H1 (cell line): ENCODE measurements at regions not wholly inside any gene's neighbourhood (a gene's known extent, or its start where the extent isn't known, plus 50 kb on each side); places are given as distances from the start of the nearest gene placed in this dataset.

Experiments used
- CTCF ChIA-PET: fragments of 300-600 bp; sonication (Branson Sonifier 250); formaldehyde crosslinking; loops from one replicate; lab custom pipeline; 2021; ENCODE audit not compliant: partially characterized antibody; lab: Charles Lee
- POLR2A ChIA-PET: fragments of 300-600 bp; sonication (Branson Sonifier 250); formaldehyde crosslinking; loops from one replicate; lab custom pipeline; 2021; ENCODE audit warnings: inconsistent platforms; ENCODE audit not compliant: partially characterized antibody; lab: Charles Lee
- DNase-seq, 2 experiments: peaks; one replicate each; pipeline versions ENCODE4 v3.0.0 to v3.0.0-alpha.2; 2010 to 2022; ENCODE audit warnings: low spot score in 2 of 2, low read depth in 1 of 2, mixed read lengths in 1 of 2
- FAIRE-seq: peaks from 2 replicates; lab custom pipeline; 2011; peaks lifted over from hg19 to GRCh38; lab: Jason Lieb, UNC
- H2AFZ ChIP-seq: 2 replicates; pipeline ENCODE4 v1.8.1; 2012; ENCODE audit warnings: low read length, inconsistent platforms
- H2AK5ac ChIP-seq: 2 replicates; pipeline ENCODE4 v1.6.1; 2013; ENCODE audit warnings: low read depth, low read length
- H2BK120ac ChIP-seq: replicated peaks from 2 replicates; pipeline ENCODE3; 2013; ENCODE audit warnings: low read depth, low read length, inconsistent platforms
- H2BK12ac ChIP-seq: 2 replicates; pipeline ENCODE4 v1.6.1; 2013; ENCODE audit warnings: low read depth, low read length
- H2BK15ac ChIP-seq: 2 replicates; pipeline ENCODE4 v1.6.1; 2013; ENCODE audit warnings: low read length
- H2BK20ac ChIP-seq: 2 replicates; pipeline ENCODE4 v1.6.1; 2013; ENCODE audit warnings: low read length
- H2BK5ac ChIP-seq: 2 replicates; pipeline ENCODE4 v1.6.1; 2013; ENCODE audit warnings: low read depth, low read length
- H3K14ac ChIP-seq: 2 replicates; pipeline ENCODE4 v1.6.1; 2013; ENCODE audit warnings: inconsistent platforms; ENCODE audit not compliant: insufficient read length
- H3K18ac ChIP-seq: 2 replicates; pipeline ENCODE4 v1.6.1; 2013; ENCODE audit warnings: low read length; ENCODE audit errors: extremely low read depth
- H3K23ac ChIP-seq: 2 replicates; pipeline ENCODE4 v1.6.1; 2013; ENCODE audit warnings: inconsistent platforms; ENCODE audit not compliant: insufficient read length
- H3K23me2 ChIP-seq: 2 replicates; pipeline ENCODE4 v1.6.1; 2013; ENCODE audit warnings: low read depth, low read length
- H3K27ac ChIP-seq: 2 replicates; pipeline ENCODE4 v1.6.1; 2011; ENCODE audit warnings: low read depth, low read length, inconsistent platforms
- H3K27me3 ChIP-seq, 4 experiments: replicated peaks in 1 of 4; 1 replicate in 1 of 4; 2 replicates in 3 of 4; pipeline versions ENCODE4 v1.6.1 to v1.8.1; 2011 to 2013; ENCODE audit warnings: low read length in 3 of 4, mild to moderate bottlenecking in 3 of 4, inconsistent platforms in 2 of 4, mixed read lengths in 2 of 4, moderate library complexity in 1 of 4; ENCODE audit not compliant: control insufficient read depth in 3 of 4, insufficient read depth in 3 of 4; ENCODE audit errors: extremely low read depth in 1 of 4
- H3K36me3 ChIP-seq, 4 experiments: 2 replicates each; pipeline versions ENCODE4 v1.6.1 to v1.8.1; 2011 to 2013; ENCODE audit warnings: mild to moderate bottlenecking in 4 of 4, low read length in 3 of 4, moderate library complexity in 2 of 4, control low read depth in 1 of 4, inconsistent platforms in 1 of 4; ENCODE audit not compliant: insufficient read depth in 4 of 4, control insufficient read depth in 2 of 4
- H3K4ac ChIP-seq: replicated peaks from 2 replicates; pipeline ENCODE3; 2013; ENCODE audit warnings: low read length, low read depth, mixed read lengths, inconsistent platforms; ENCODE audit not compliant: insufficient read length
- H3K4me1 ChIP-seq, 4 experiments: replicated peaks in 1 of 4; 1 replicate in 1 of 4; 2 replicates in 3 of 4; pipeline versions ENCODE4 v1.6.1 to v1.8.1; 2011 to 2013; ENCODE audit warnings: low read length in 3 of 4, inconsistent platforms in 2 of 4, mixed read lengths in 1 of 4; ENCODE audit not compliant: insufficient read depth in 4 of 4, control insufficient read depth in 3 of 4
- H3K4me2 ChIP-seq, 2 experiments: 2 replicates each; pipeline versions ENCODE4 v1.6.1 to v1.8.1; 2011 to 2013; ENCODE audit warnings: low read depth in 2 of 2, low read length in 2 of 2, control low read depth in 1 of 2, inconsistent platforms in 1 of 2, mild to moderate bottlenecking in 1 of 2; ENCODE audit not compliant: insufficient read depth in 1 of 2
- H3K4me3 ChIP-seq, 4 experiments: fragments of 200-600, 300-600 bp in 1 of 4; sonication (generic), shearing (Covaris generic), sonication (Bioruptor Twin) in 1 of 4; 2 replicates each; pipeline versions ENCODE4 v1.5.1 to v1.8.1; 2011 to 2016; ENCODE audit warnings: low read length in 4 of 4, low read depth in 3 of 4, control low read depth in 2 of 4, inconsistent platforms in 2 of 4, mild to moderate bottlenecking in 2 of 4, mixed read lengths in 1 of 4, moderate library complexity in 1 of 4; ENCODE audit not compliant: insufficient read depth in 2 of 4; ENCODE audit errors: extremely low read depth in 1 of 4
- H3K56ac ChIP-seq: replicated peaks from 2 replicates; pipeline ENCODE3; 2013; ENCODE audit warnings: low read depth, mild to moderate bottlenecking, mixed read lengths, low read length, inconsistent platforms; ENCODE audit not compliant: insufficient read length
- H3K79me1 ChIP-seq: 2 replicates; pipeline ENCODE4 v1.6.1; 2013; ENCODE audit warnings: low read depth, low read length, control low read depth
- H3K79me2 ChIP-seq, 2 experiments: 2 replicates each; pipeline versions ENCODE4 v1.6.1 to v1.8.1; 2012 to 2013; ENCODE audit warnings: low read length in 2 of 2, mild to moderate bottlenecking in 2 of 2, inconsistent platforms in 1 of 2; ENCODE audit not compliant: insufficient read depth in 2 of 2, control insufficient read depth in 1 of 2
- H3K9ac ChIP-seq, 4 experiments: replicated peaks in 1 of 4; 1 replicate in 1 of 4; 2 replicates in 3 of 4; pipeline versions ENCODE4 v1.6.1 to v1.8.1; 2011 to 2013; ENCODE audit warnings: low read depth in 3 of 4, low read length in 3 of 4, control low read depth in 2 of 4, mild to moderate bottlenecking in 2 of 4, moderate library complexity in 2 of 4, inconsistent platforms in 1 of 4; ENCODE audit errors: extremely low read depth in 1 of 4
- H3K9me3 ChIP-seq, 2 experiments: 2 replicates each; pipeline versions ENCODE4 v1.6.1 to v1.8.1; 2012 to 2013; ENCODE audit warnings: mild to moderate bottlenecking in 2 of 2, moderate library complexity in 2 of 2, control low read depth in 1 of 2, inconsistent platforms in 1 of 2, low read depth in 1 of 2, low read length in 1 of 2, mixed read lengths in 1 of 2; ENCODE audit not compliant: insufficient read depth in 2 of 2
- H4K20me1 ChIP-seq, 2 experiments: replicated peaks in 1 of 2; 2 replicates each; pipeline versions ENCODE3 to v1.8.1; 2011 to 2013; ENCODE audit warnings: inconsistent platforms in 2 of 2, low read length in 2 of 2, mild to moderate bottlenecking in 1 of 2; ENCODE audit not compliant: insufficient read depth in 2 of 2, control insufficient read depth in 1 of 2
- H4K5ac ChIP-seq: 2 replicates; pipeline ENCODE4 v1.6.1; 2013; ENCODE audit warnings: low read length, low read depth, mixed read lengths, inconsistent platforms; ENCODE audit not compliant: insufficient read length
- H4K8ac ChIP-seq: 2 replicates; pipeline ENCODE4 v1.8.0; 2013; ENCODE audit warnings: mild to moderate bottlenecking, moderate library complexity, low read length, inconsistent platforms; ENCODE audit not compliant: insufficient read depth; ENCODE audit errors: extremely low read depth
- H4K91ac ChIP-seq: replicated peaks from 2 replicates; pipeline ENCODE3; 2013; ENCODE audit warnings: low read length, mixed read lengths, inconsistent platforms; ENCODE audit not compliant: insufficient read length
- CHD2 ChIP-seq: IDR thresholded peaks from 2 replicates; pipeline ENCODE4 v1.6.1; 2012; ENCODE audit warnings: low read length, improper control_type of control experiment
- CREB1 ChIP-seq: IDR thresholded peaks from 2 replicates; pipeline ENCODE4 v1.6.1; 2012; ENCODE audit warnings: inconsistent platforms
- CTCF ChIP-seq, 3 experiments: IDR thresholded peaks; 1 replicate in 2 of 3; 2 replicates in 1 of 3; pipeline versions ENCODE4 v1.5.1 to v1.6.1; 2011; ENCODE audit warnings: low read length in 3 of 3, mild to moderate bottlenecking in 3 of 3, inconsistent platforms in 2 of 3, low read depth in 1 of 3, moderate library complexity in 1 of 3; ENCODE audit not compliant: insufficient read depth in 1 of 3; ENCODE audit errors: control extremely low read depth in 1 of 3
- JUN ChIP-seq: IDR thresholded peaks from 2 replicates; pipeline ENCODE4 v1.6.1; 2011; ENCODE audit warnings: low read depth, mild to moderate bottlenecking, improper control_type of control experiment, low read length
- RAD21 ChIP-seq, 2 experiments: IDR thresholded peaks in 1 of 2; conservative IDR thresholded peaks in 1 of 2; 2 replicates each; pipeline ENCODE4 v1.6.1; 2011; ENCODE audit warnings: low read depth in 2 of 2, low read length in 2 of 2, improper control_type of control experiment in 1 of 2, inconsistent platforms in 1 of 2, mild to moderate bottlenecking in 1 of 2, moderate library complexity in 1 of 2
- TEAD4 ChIP-seq: IDR thresholded peaks from 2 replicates; pipeline ENCODE4 v1.6.1; 2012; ENCODE audit warnings: low read depth, low read length, inconsistent platforms, mixed read lengths
- WGBS, 2 experiments: shearing (Covaris generic) in 1 of 2; methylation state at CpG; one replicate each; pipeline versions ENCODE4 v1.1.6 to v1.1.7; 2013 to 2015; ENCODE audit warnings: low lambda C conversion rate in 2 of 2, mixed read lengths in 2 of 2, inconsistent platforms in 1 of 2, low coverage in 1 of 2, missing lambda C conversion rate in 1 of 2; ENCODE audit not compliant: insufficient replicate concordance in 2 of 2, insufficient coverage in 1 of 2, insufficient read length in 1 of 2; ENCODE audit errors: extremely low coverage in 1 of 2, missing lambda C conversion rate in 1 of 2; 5-methylcytosine and 5-hydroxymethylcytosine counted together
- TF ChIP-seq, protein P1 (sequence below): IDR thresholded peaks from 2 replicates; pipeline ENCODE4 v1.6.1; 2012; ENCODE audit warnings: low read length, inconsistent platforms

GRCh38 chrX:22666441-22666840 is 333.3 kb upstream of the DDX53 start:
- Histone ChIP-seq H2BK15ac (no peak overlapping the region), H2BK120ac (no peak overlapping the region), H3K23ac (no peak overlapping the region), H3K27me3 (no peaks in the 10 kb centered on the region), H2AK5ac (no peak overlapping the region), H3K14ac (no peak overlapping the region), H3K4me2 (no peak overlapping the region), H3K9ac (no peak overlapping the region), H3K4me3 (no peak overlapping the region), H2AFZ (no peak overlapping the region), H4K20me1 (no peaks in the 10 kb centered on the region), H3K27ac (no peak overlapping the region), H3K36me3 (no peaks in the 10 kb centered on the region), H3K18ac (no peak overlapping the region), H3K4me1 (no peaks in the 10 kb centered on the region), H3K79me2 (no peaks in the 10 kb centered on the region), H4K91ac (no peak overlapping the region), H2BK5ac (no peak overlapping the region), H3K4ac (no peak overlapping the region), H2BK20ac (no peak overlapping the region), H3K79me1 (no peaks in the 10 kb centered on the region), H4K8ac (no peak overlapping the region), H3K56ac (no peak overlapping the region), H2BK12ac (no peak overlapping the region), H4K5ac (no peak overlapping the region), H3K9me3 (no peaks in the 10 kb centered on the region), H3K23me2 (no peaks in the 10 kb centered on the region)
- peak; percentile 13 for FAIRE-seq
- ChIA-PET POLR2A (no interaction called here), CTCF (interaction anchor here (0.8 to 1.9 kb wide), 6 partner anchors 11 to 182 kb away, joined by 3 to 7 read pairs (median 4); no protein-coding TSS in a partner anchor)
- TF ChIP-seq RAD21 (IDR thresholded peaks at IDR 0.05 in 1 of 2, conservative IDR thresholded peaks at IDR 0.05 in 1 of 2; ENCODE audit: low read depth in 2 of 2, low read length in 2 of 2) (peak; percentile 42 to 57; a peak in 3 of 4 replicates), JUN (no peak), CTCF (IDR thresholded peaks at IDR 0.05; ENCODE audit: control extremely low read depth in 1 of 3, insufficient read depth in 1 of 3, low read depth in 1 of 3, low read length in 3 of 3) (peak; percentile 8 to 54 (median 40)), CREB1 (peak; percentile 34; the same call in 1 of the 2 replicates), TEAD4 (no peak), CHD2 (no peak)
- TF ChIP-seq, protein P1, sequence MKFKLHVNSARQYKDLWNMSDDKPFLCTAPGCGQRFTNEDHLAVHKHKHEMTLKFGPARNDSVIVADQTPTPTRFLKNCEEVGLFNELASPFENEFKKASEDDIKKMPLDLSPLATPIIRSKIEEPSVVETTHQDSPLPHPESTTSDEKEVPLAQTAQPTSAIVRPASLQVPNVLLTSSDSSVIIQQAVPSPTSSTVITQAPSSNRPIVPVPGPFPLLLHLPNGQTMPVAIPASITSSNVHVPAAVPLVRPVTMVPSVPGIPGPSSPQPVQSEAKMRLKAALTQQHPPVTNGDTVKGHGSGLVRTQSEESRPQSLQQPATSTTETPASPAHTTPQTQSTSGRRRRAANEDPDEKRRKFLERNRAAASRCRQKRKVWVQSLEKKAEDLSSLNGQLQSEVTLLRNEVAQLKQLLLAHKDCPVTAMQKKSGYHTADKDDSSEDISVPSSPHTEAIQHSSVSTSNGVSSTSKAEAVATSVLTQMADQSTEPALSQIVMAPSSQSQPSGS, result no peak
- DNase-seq, result peak in 1 of 2 experiments; percentile 45
- 12% methylated on average over 3 of the region's 9 CpGs; no CpG with 5 or more reads in 1 of the 2 experiments for WGBS, 2 experiments
